Hepatocyte (in vitro differentiated cells): ENCODE measurements at regions not wholly inside any gene's neighbourhood (a gene's known extent, or its start where the extent isn't known, plus 50 kb on each side); places are given as distances from the start of the nearest gene placed in this dataset.

Source experiments
- EZH2phosphoT487 ChIP-seq: fragments of 200-600 bp; sonication (generic); IDR thresholded peaks from one replicate; pipeline ENCODE4 v1.6.1; 2018; ENCODE audit warnings: antibody characterized with exemption, mild to moderate bottlenecking, low read depth, moderate library complexity; ENCODE audit not compliant: unreplicated experiment, severe bottlenecking
- TF ChIP-seq, protein P1 (sequence below): fragments of 200-600 bp; sonication (generic); IDR thresholded peaks from 2 replicates; pipeline ENCODE4 v1.5.1; 2016; ENCODE audit warnings: antibody characterized with exemption, mild to moderate bottlenecking; ENCODE audit not compliant: poor library complexity

DNA sequence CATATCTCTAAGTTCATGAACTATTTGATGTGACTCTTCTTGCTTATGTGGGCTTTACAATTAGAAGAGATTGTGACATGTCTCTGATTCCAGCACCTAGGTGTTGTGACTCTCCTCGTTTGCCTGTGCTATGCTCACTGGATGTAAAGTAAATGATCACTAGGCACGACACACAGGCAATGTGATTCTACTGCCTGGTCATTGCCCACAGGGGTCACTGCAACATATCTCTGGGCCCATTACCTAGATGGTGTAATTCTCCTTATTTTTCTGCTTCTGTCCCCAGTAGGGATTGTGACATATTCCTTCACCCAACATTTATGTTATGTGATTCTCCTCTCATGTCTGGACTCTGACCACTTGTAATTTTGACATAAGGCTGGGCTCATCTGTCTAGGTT, 65.8 kb upstream of the ZNF91 start:
- TF ChIP-seq EZH2phosphoT487 = no peak
- TF ChIP-seq, protein P1, sequence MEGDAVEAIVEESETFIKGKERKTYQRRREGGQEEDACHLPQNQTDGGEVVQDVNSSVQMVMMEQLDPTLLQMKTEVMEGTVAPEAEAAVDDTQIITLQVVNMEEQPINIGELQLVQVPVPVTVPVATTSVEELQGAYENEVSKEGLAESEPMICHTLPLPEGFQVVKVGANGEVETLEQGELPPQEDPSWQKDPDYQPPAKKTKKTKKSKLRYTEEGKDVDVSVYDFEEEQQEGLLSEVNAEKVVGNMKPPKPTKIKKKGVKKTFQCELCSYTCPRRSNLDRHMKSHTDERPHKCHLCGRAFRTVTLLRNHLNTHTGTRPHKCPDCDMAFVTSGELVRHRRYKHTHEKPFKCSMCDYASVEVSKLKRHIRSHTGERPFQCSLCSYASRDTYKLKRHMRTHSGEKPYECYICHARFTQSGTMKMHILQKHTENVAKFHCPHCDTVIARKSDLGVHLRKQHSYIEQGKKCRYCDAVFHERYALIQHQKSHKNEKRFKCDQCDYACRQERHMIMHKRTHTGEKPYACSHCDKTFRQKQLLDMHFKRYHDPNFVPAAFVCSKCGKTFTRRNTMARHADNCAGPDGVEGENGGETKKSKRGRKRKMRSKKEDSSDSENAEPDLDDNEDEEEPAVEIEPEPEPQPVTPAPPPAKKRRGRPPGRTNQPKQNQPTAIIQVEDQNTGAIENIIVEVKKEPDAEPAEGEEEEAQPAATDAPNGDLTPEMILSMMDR = no peak
